Urothelium cell line (cell line): ENCODE measurements at regions not wholly inside any gene's neighbourhood (a gene's known extent, or its start where the extent isn't known, plus 50 kb on each side); places are given as distances from the start of the nearest gene placed in this dataset.

Experiments used
- DNase-seq: peaks from one replicate; pipeline ENCODE4 v3.0.0; 2011; ENCODE audit warnings: low spot score, mixed read lengths
- FAIRE-seq: peaks from 2 replicates; lab custom pipeline; 2011; peaks lifted over from hg19 to GRCh38; lab: Jason Lieb, UNC

GRCh38 chr11:15723966-15724365 is 609.2 kb downstream of the INSC start:
- no peak for FAIRE-seq
- DNase-seq, result no peak

- no peak for DNase-seq
- no peak for FAIRE-seq
Observed at GRCh38 chr11:15724601-15725000, 609.9 kb downstream of the INSC start.

- DNase-seq (no peak), FAIRE-seq (no peak)
Observed at GRCh38 chr11:15725246-15725645, 610.5 kb downstream of the INSC start.

- FAIRE-seq (no peak), DNase-seq (no peak)
Observed at GRCh38 chr11:15726221-15726746, 611.6 kb downstream of the INSC start.

- DNase-seq, result no peak
- FAIRE-seq, result no peak
Observed at GRCh38 chr11:15726893-15727519, 612.3 kb downstream of the INSC start.

GRCh38 chr11:15727520-15727914 is 612.8 kb downstream of the INSC start:
- FAIRE-seq (no peak), DNase-seq (no peak)

GRCh38 chr11:15728207-15728606 is 613.5 kb downstream of the INSC start:
- DNase-seq (no peak), FAIRE-seq (no peak)

- DNase-seq (no peak), FAIRE-seq (no peak)
Observed at GRCh38 chr11:15730263-15730994, 615.7 kb downstream of the INSC start.

GRCh38 chr11:15730995-15731385 is 616.3 kb downstream of the INSC start:
- no peak for FAIRE-seq

GRCh38 chr11:15735706-15736105 is 620.6 kb downstream of the SOX6 start:
- DNase-seq (no peak), FAIRE-seq (no peak)

More at GRCh38 chr11:15730995-15731385, 616.3 kb downstream of the INSC start:
- DNase-seq, result no peak

- no peak for DNase-seq
- no peak for FAIRE-seq
Observed at GRCh38 chr11:15737320-15737719, 619.0 kb downstream of the SOX6 start.

- DNase-seq, result no peak
- FAIRE-seq, result no peak
Observed at GRCh38 chr11:15738931-15739330, 617.4 kb downstream of the SOX6 start.

GRCh38 chr11:15742626-15743519 is 613.5 kb downstream of the SOX6 start:
- FAIRE-seq, result no peak
- DNase-seq, result no peak

GRCh38 chr11:15744693-15745092 is 611.7 kb downstream of the SOX6 start:
- no peak for FAIRE-seq
- DNase-seq, result no peak

GRCh38 chr11:15745266-15745665 is 611.1 kb downstream of the SOX6 start:
- FAIRE-seq (peak; percentile 5), DNase-seq (no peak)

GRCh38 chr11:15747671-15748070 is 608.7 kb downstream of the SOX6 start:
- DNase-seq, result no peak
- FAIRE-seq, result no peak

- DNase-seq (no peak), FAIRE-seq (no peak)
Observed at GRCh38 chr11:15748132-15748531, 608.2 kb downstream of the SOX6 start.

- FAIRE-seq (no peak), DNase-seq (no peak)
Observed at GRCh38 chr11:15748741-15749140, 607.6 kb downstream of the SOX6 start.

- FAIRE-seq (no peak), DNase-seq (no peak)
Observed at GRCh38 chr11:15750535-15751308, 605.6 kb downstream of the SOX6 start.

- DNase-seq, result no peak
Observed at GRCh38 chr11:15754221-15754620, 602.1 kb downstream of the SOX6 start.

More at GRCh38 chr11:15754221-15754620, 602.1 kb downstream of the SOX6 start:
- no peak for FAIRE-seq
